Smooth muscle cell (in vitro differentiated cells): ENCODE measurements at regions not wholly inside any gene's neighbourhood (a gene's known extent, or its start where the extent isn't known, plus 50 kb on each side); places are given as distances from the start of the nearest gene placed in this dataset.

ENCODE experiments used
- DNase-seq: peaks from one replicate; lab custom pipeline; 2025; ENCODE audit not compliant: unreplicated experiment; lab: John Stamatoyannopoulos, UW
- H2AFZ ChIP-seq: fragments of 200-600 bp; sonication (generic); 2 replicates; pipeline ENCODE4 v1.6.0; 2016; ENCODE audit warnings: antibody characterized with exemption, low read depth, mild to moderate bottlenecking
- H3F3A ChIP-seq: fragments of 200-600 bp; sonication (generic); 2 replicates; pipeline ENCODE4 v1.6.0; 2017; ENCODE audit warnings: antibody characterized with exemption, low read depth
- H3K27ac ChIP-seq: fragments of 200-600 bp; sonication (generic); 2 replicates; pipeline ENCODE4 v1.5.1; 2016; ENCODE audit warnings: low read depth, mild to moderate bottlenecking
- H3K27me3 ChIP-seq: fragments of 200-600 bp; sonication (generic); 2 replicates; pipeline ENCODE4 v1.6.1; 2016; ENCODE audit warnings: low read depth, mild to moderate bottlenecking
- H3K36me3 ChIP-seq: fragments of 200-600 bp; sonication (generic); 2 replicates; pipeline ENCODE4 v1.5.1; 2016; ENCODE audit warnings: low read depth
- H3K4me1 ChIP-seq: fragments of 200-600 bp; sonication (generic); 2 replicates; pipeline ENCODE4 v1.5.1; 2016; ENCODE audit warnings: low read depth
- H3K4me2 ChIP-seq: fragments of 200-600 bp; sonication (generic); 2 replicates; pipeline ENCODE4 v1.6.0; 2016; ENCODE audit warnings: mild to moderate bottlenecking
- H3K4me3 ChIP-seq: fragments of 200-600 bp; sonication (generic); 2 replicates; pipeline ENCODE4 v1.5.1; 2016; ENCODE audit warnings: mild to moderate bottlenecking
- H3K79me2 ChIP-seq: fragments of 200-600 bp; sonication (generic); 2 replicates; pipeline ENCODE4 v1.6.0; 2016; ENCODE audit warnings: low read depth, mild to moderate bottlenecking
- H3K9ac ChIP-seq: fragments of 200-600 bp; sonication (generic); 2 replicates; pipeline ENCODE4 v1.6.0; 2016; ENCODE audit warnings: low read depth
- H3K9me3 ChIP-seq: fragments of 200-600 bp; sonication (generic); replicated peaks from 2 replicates; pipeline ENCODE4 v1.5.1; 2016; ENCODE audit warnings: low read depth
- H4K20me1 ChIP-seq: fragments of 200-600 bp; sonication (generic); 2 replicates; pipeline ENCODE4 v1.6.0; 2016; ENCODE audit warnings: low read depth
- WGBS: methylation state at CpG from one replicate; pipeline ENCODE4 v1.1.7; 2016; ENCODE audit warnings: low lambda C conversion rate; 5-methylcytosine and 5-hydroxymethylcytosine counted together
- TF ChIP-seq, protein P1 (sequence below): fragments of 200-600 bp; sonication (generic); IDR thresholded peaks from 2 replicates; pipeline ENCODE4 v1.5.1; 2017; ENCODE audit warnings: borderline replicate concordance, mild to moderate bottlenecking, antibody characterized with exemption; ENCODE audit not compliant: insufficient read depth, poor library complexity, severe bottlenecking

DNA sequence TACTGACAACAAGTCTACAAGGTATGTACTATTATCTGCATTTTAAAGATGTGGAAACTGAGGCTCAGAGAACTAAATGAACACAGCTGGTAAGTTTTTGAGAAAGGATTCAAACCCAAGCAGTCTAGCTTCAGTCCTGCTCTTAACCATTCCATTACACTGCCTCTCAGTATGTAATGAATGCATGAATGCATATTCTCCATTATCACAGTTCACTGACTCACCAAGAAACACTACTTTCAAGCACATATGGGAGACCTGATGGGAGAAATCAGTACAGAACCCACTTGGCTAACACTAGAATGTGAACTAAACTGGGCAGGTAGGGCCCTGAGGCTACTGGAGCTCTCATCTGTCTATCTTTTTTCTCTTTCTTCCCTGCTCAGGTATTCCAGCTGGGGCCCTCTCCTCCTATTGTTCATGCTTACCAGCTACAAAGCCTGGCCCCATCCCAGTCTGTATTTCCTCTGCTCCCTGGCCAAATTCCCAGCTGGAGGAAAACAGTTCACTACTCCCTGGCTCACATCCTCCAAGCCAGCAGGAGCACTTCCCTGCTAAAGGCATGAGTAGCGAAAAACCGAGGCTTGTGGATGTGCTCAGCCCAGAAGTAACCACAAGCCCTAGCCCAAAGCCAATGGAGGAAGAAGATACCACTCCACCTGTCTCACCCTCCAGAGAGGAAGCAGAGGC, 178.2 kb upstream of the ARHGEF9 start:
- Histone ChIP-seq H3K79me2 (no peaks in the 10 kb centered on the region), H3K4me3 (no peak overlapping the region), H3K4me2 (no peak overlapping the region), H2AFZ (no peak overlapping the region), H3K36me3 (no peaks in the 10 kb centered on the region), H3K27me3 (no peaks in the 10 kb centered on the region), H3K9me3 (no peaks in the 10 kb centered on the region), H3K4me1 (no peaks in the 10 kb centered on the region), H4K20me1 (no peaks in the 10 kb centered on the region), H3F3A (no peaks in the 10 kb centered on the region), H3K9ac (no peak overlapping the region), H3K27ac (no peak overlapping the region)
- TF ChIP-seq, protein P1, sequence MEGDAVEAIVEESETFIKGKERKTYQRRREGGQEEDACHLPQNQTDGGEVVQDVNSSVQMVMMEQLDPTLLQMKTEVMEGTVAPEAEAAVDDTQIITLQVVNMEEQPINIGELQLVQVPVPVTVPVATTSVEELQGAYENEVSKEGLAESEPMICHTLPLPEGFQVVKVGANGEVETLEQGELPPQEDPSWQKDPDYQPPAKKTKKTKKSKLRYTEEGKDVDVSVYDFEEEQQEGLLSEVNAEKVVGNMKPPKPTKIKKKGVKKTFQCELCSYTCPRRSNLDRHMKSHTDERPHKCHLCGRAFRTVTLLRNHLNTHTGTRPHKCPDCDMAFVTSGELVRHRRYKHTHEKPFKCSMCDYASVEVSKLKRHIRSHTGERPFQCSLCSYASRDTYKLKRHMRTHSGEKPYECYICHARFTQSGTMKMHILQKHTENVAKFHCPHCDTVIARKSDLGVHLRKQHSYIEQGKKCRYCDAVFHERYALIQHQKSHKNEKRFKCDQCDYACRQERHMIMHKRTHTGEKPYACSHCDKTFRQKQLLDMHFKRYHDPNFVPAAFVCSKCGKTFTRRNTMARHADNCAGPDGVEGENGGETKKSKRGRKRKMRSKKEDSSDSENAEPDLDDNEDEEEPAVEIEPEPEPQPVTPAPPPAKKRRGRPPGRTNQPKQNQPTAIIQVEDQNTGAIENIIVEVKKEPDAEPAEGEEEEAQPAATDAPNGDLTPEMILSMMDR = no peak
- WGBS = 84% methylated on average over 2 of the region's 2 CpGs
- DNase-seq = no peak

DNA sequence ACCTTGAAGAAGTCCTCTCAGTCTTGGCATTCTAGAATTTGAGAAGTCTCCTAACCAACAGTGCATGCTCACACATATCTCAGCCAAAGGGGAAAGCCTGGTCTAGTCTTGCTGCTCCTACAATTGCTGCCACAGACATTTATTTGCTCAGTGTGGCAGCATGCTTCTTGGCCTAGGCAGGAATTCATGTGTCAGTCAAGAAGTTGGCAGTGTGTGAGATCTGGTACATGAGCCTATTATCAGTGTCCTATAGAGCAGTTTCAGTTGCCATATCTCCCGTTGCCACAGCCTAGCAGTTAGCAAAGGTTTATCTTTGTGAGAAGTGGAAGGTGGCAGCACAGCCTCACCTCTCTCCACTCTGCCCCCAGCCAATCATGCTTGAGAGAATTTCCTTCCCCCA, 176.9 kb upstream of the ARHGEF9 start:
- H3K36me3 ChIP-seq = no peaks in the 10 kb centered on the region
- H2AFZ ChIP-seq = no peak overlapping the region
- TF ChIP-seq, protein P1 = no peak
- H3K4me3 ChIP-seq = no peak overlapping the region
- H3K27me3 ChIP-seq = no peaks in the 10 kb centered on the region
- no peaks in the 10 kb centered on the region for H3K4me1 ChIP-seq
- no peaks in the 10 kb centered on the region for H3K9me3 ChIP-seq
- no peak for DNase-seq
- no peaks in the 10 kb centered on the region for H3K79me2 ChIP-seq
- 58% methylated on average over 1 of the region's 1 CpG for WGBS
- H3F3A ChIP-seq = no peaks in the 10 kb centered on the region
- no peak overlapping the region for H3K4me2 ChIP-seq
- no peak overlapping the region for H3K27ac ChIP-seq
- H4K20me1 ChIP-seq = no peaks in the 10 kb centered on the region
- no peak overlapping the region for H3K9ac ChIP-seq

DNA sequence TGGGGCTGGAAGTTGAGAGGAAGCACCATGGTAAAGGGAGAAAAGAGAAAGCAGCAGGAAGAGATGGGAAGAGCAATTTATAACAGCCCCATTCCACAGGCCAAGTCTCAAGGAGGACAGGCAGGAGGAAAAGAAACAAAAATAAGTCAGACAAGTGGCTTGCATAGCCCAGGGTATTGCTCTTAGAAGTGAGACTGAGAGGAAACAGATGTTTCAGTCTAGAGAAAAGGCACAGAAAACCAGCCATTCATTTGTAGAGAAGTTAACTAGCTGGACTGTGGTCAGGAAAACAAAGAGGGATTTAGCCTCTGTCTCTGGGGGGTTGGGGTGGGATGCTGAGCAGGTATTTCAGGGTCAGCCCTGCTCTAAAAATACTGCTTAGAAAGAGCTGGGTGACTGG, 175.0 kb upstream of the ARHGEF9 start:
- Histone ChIP-seq H3K4me1 (no peaks in the 10 kb centered on the region), H3K36me3 (no peaks in the 10 kb centered on the region), H3K4me3 (no peak overlapping the region), H3K79me2 (no peaks in the 10 kb centered on the region), H2AFZ (no peak overlapping the region), H4K20me1 (no peaks in the 10 kb centered on the region), H3K27ac (no peak overlapping the region), H3K9me3 (no peaks in the 10 kb centered on the region), H3K4me2 (no peak overlapping the region), H3K9ac (no peak overlapping the region), H3F3A (no peaks in the 10 kb centered on the region), H3K27me3 (no peaks in the 10 kb centered on the region)
- DNase-seq = no peak
- TF ChIP-seq, protein P1 = no peak

DNA sequence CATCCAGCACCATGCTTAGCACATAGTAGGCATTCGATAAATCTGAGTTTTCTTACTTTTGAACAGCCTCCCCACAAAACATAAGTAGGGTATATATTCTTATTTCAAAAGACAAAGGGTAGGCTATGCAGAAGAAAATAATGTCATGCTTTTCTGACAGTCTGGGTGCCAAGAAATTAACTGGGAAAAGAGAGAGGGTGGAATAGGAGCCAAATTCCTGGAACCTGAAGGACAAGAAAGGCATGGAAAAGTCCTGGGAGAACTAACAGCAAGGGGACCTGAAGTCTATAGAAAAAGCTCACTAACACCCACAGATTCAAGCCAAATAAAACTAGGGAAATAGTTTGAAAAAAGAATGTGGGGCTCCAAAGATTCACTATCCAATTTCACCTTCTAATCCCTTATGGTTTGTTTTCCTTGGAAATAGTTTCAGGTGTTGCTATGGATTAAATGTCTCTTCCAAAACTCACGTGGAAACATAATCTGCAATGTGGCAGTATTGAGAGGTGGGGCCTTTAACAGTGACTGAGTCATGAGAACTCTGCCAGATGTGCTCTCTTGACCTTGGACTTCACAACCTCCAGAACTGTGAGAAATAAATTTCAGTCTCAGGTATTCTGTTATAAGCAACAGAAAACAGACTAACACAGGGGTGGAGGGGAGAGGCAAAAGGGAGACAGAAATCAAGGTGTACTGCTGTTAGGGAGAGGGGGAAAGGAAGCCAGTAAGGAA, 173.3 kb upstream of the ARHGEF9 start:
- no peaks in the 10 kb centered on the region for H3K27me3 ChIP-seq
- no peak for DNase-seq
- H3K9me3 ChIP-seq = no peaks in the 10 kb centered on the region
- no peak overlapping the region for H3K9ac ChIP-seq
- no peaks in the 10 kb centered on the region for H3F3A ChIP-seq
- no peak overlapping the region for H3K4me2 ChIP-seq
- TF ChIP-seq, protein P1 = no peak
- H3K27ac ChIP-seq = no peak overlapping the region
- no peaks in the 10 kb centered on the region for H3K4me1 ChIP-seq
- no peaks in the 10 kb centered on the region for H3K36me3 ChIP-seq
- 66% methylated on average over 2 of the region's 2 CpGs for WGBS
- H3K4me3 ChIP-seq = no peak overlapping the region
- H2AFZ ChIP-seq = no peak overlapping the region
- no peaks in the 10 kb centered on the region for H4K20me1 ChIP-seq
- no peaks in the 10 kb centered on the region for H3K79me2 ChIP-seq
